HG03025 (cell line): ENCODE measurements at regions not wholly inside any gene's neighbourhood (a gene's known extent, or its start where the extent isn't known, plus 50 kb on each side); places are given as distances from the start of the nearest gene placed in this dataset.
"Not testable (repeated sequence)": the region's sequence is repeated elsewhere in the genome, so short reads cannot be mapped to it uniquely, and the experiment has no call there.

Experiments used
- ATAC-seq: cut with Tn5 transposase; IDR thresholded peaks from one replicate; pipeline ENCODE4 v1.9.1; 2021; ENCODE audit warnings: mild to moderate bottlenecking, moderate library complexity; ENCODE audit not compliant: unreplicated experiment, low FRiP score

DNA sequence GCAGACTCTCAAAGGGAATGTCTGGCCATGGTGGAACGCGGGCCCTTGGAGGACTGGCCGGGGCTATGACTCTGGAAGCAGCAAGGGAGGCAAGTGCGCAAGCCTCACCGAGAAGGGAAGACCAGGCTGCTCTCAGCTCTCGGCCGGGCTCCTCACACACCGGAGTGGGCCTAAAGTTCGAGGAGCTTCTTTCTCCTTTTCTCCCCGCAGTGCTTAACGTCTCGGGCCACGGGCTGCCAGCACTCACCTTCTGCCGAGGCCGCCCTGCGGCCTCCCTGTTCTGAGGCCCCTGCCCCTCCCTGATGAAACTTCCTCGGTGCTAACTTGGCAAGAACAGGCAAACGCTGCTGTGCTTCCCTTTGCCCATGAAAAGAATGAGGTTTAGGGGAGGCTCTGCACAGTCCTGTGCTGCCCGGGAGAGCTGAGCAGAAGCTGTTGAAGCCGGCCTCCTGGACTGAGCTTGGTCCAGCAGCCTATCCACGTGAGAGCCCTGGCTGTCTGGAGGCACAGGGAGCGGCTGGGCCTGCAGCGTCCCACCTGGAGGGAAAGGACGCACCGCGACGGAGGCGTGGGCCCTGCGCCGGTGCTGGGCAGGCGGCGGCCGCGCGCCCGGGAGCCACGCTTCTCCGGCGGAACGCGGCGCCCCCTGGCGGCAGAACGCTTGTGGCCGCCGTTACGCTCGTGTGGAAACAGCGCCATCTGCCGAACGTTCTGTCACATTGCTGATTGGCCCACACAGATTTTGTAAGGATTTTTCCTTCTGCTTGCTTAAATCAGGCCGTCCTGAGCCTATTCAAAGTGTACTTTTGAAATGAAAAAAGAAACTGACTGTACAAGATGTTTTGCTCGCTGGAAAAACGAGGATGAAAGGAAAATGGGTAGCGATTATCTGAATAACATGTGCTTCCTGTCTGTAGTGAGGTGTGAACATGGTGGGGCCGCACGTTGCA, 65.0 kb upstream of the TMEM45B start:
- ATAC-seq = peak; percentile 90

DNA sequence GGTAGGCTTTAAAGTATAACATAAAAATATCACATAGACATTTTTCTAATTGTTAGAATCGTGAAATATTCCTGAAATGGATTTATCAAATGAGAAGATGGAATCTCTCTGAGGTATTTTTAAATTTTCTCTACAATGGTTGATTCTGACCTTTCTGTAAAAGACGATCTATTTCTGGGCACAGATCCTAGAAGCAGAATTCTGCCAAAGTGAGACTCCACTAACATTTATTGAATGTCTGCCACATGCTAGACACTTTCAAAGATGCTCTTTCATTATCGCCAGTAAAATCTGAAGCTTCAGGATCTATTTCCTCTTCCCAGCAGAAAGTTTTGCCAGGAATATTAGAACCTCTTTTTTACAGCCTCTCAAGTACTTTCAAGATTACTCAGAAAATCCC, 64.1 kb upstream of the TMEM45B start:
- no peak for ATAC-seq

DNA sequence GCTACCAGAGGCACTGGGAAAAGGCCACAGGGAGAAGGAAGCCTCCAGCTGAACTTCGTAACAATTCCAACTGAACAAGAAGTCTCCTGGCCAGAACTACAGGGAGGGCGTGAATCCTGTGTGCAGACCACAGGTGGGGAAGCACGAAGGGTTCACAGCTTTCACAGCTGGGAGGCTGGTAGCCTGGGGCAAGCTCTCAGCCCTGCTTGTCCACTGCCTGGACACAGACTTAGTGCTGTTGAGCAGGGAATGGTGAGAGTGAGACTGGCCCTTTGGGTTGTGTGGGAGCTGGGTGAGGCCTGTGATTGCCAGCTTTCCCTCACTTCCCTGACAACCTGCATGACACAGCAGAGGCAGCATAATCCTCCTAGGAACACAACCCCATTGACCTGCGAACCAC, 52.1 kb upstream of the TMEM45B start:
- not testable (repeated sequence) for ATAC-seq

DNA sequence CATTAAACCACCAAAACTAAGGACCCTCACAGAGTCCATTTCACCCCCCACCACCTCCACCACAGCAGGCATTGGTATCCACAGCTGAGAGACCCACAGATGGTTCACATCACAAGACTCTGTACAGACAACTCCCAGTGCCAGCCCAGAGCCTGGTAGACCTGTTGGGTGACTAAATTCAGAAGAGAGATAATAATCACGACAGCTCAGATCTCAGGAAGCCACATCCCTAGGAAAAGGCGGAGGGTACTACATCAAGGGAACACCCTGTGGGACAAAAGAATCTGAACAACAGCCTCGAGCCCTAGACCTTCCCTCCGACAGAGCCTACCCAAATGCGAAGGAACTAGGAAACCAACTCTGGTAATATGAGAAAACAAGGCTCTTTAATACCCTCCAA, 51.4 kb upstream of the TMEM45B start:
- ATAC-seq = not testable (repeated sequence)
